HEK293 (cell line): ENCODE measurements at regions not wholly inside any gene's neighbourhood (a gene's known extent, or its start where the extent isn't known, plus 50 kb on each side); places are given as distances from the start of the nearest gene placed in this dataset.

ENCODE experiments used
- CTCF ChIA-PET: fragments of 350-600 bp; formaldehyde crosslinking; extraction: SDS; loops from one replicate; lab custom pipeline; 2021; ENCODE audit warnings: antibody characterized with exemption; lab: Yijun Ruan, JAX
- POLR2A ChIA-PET: fragments of 300-600 bp; formaldehyde crosslinking; extraction: SDS; loops from one replicate; lab custom pipeline; 2020; ENCODE audit warnings: antibody characterized with exemption, inconsistent platforms; lab: Yijun Ruan, JAX
- H3K27ac ChIP-seq: fragments of 200-500 bp; sonication (Bioruptor generic); 2 replicates; pipeline ENCODE4 v1.5.1; 2014; ENCODE audit warnings: low read depth, low read length, control low read depth, inconsistent platforms; ENCODE audit errors: extremely low read depth
- H3K36me3 ChIP-seq, 2 experiments: fragments of 200-500 bp in 1 of 2; sonication (Bioruptor generic) in 1 of 2; 1 replicate in 1 of 2; 2 replicates in 1 of 2; pipeline ENCODE4 v1.5.1; 2014 to 2017; ENCODE audit warnings: inconsistent platforms in 2 of 2, low read length in 2 of 2; ENCODE audit not compliant: control insufficient read depth in 2 of 2, insufficient read depth in 1 of 2
- H3K4me1 ChIP-seq: fragments of 200-500 bp; sonication (Bioruptor generic); 2 replicates; pipeline ENCODE4 v1.5.1; 2014; ENCODE audit warnings: mild to moderate bottlenecking, low read length, inconsistent platforms; ENCODE audit not compliant: control insufficient read depth, insufficient read depth
- H3K4me3 ChIP-seq: 2 replicates; pipeline ENCODE4 v1.5.1; 2011; ENCODE audit warnings: low read depth, mild to moderate bottlenecking, control low read depth, low read length, moderate library complexity
- H3K9me3 ChIP-seq: fragments of 200-500 bp; sonication (Bioruptor generic); 2 replicates; pipeline ENCODE4 v1.5.1; 2014; ENCODE audit warnings: low read depth, low read length, inconsistent platforms; ENCODE audit not compliant: control insufficient read depth, insufficient read depth
- BCL11A ChIP-seq: fragments of 450-650 bp; formaldehyde crosslinking; IDR thresholded peaks from 2 replicates; pipeline ENCODE4 v1.5.1; 2016; ENCODE audit warnings: low read depth, missing biosample characterization, missing genetic modification characterization
- EGR2 ChIP-seq: fragments of 450-650 bp; formaldehyde crosslinking; IDR thresholded peaks from 2 replicates; pipeline ENCODE4 v1.5.1; 2016; ENCODE audit warnings: low read depth, missing biosample characterization, missing genetic modification characterization
- GFI1B ChIP-seq: fragments of 450-650 bp; formaldehyde crosslinking; IDR thresholded peaks from 2 replicates; pipeline ENCODE4 v1.5.1; 2016; ENCODE audit warnings: missing biosample characterization, missing genetic modification characterization
- KLF1 ChIP-seq: fragments of 450-650 bp; formaldehyde crosslinking; IDR thresholded peaks from 2 replicates; pipeline ENCODE4 v1.5.1; 2016; ENCODE audit warnings: missing biosample characterization, missing genetic modification characterization
- OVOL3 ChIP-seq: fragments of 450-650 bp; formaldehyde crosslinking; IDR thresholded peaks from 2 replicates; pipeline ENCODE4 v1.5.1; 2016; ENCODE audit warnings: missing biosample characterization, missing genetic modification characterization
- PRDM6 ChIP-seq: fragments of 450-650 bp; formaldehyde crosslinking; IDR thresholded peaks from 2 replicates; pipeline ENCODE4 v1.5.1; 2017; ENCODE audit warnings: missing biosample characterization, missing genetic modification characterization
- RBAK ChIP-seq: fragments of 450-650 bp; formaldehyde crosslinking; IDR thresholded peaks from 2 replicates; pipeline ENCODE4 v1.5.1; 2016; ENCODE audit warnings: missing biosample characterization, missing genetic modification characterization
- SCRT2 ChIP-seq: fragments of 450-650 bp; formaldehyde crosslinking; IDR thresholded peaks from 2 replicates; pipeline ENCODE4 v1.5.1; 2016; ENCODE audit warnings: missing biosample characterization, missing genetic modification characterization
- SP2 ChIP-seq: fragments of 450-650 bp; formaldehyde crosslinking; IDR thresholded peaks from 2 replicates; pipeline ENCODE4 v1.5.1; 2016; ENCODE audit warnings: missing biosample characterization, missing genetic modification characterization
- WT1 ChIP-seq: fragments of 450-650 bp; formaldehyde crosslinking; IDR thresholded peaks from 2 replicates; pipeline ENCODE4 v1.5.1; 2016; ENCODE audit warnings: missing biosample characterization, missing genetic modification characterization
- ZBTB1 ChIP-seq: fragments of 450-650 bp; formaldehyde crosslinking; IDR thresholded peaks from 2 replicates; pipeline ENCODE4 v1.5.1; 2016; ENCODE audit warnings: missing biosample characterization, missing genetic modification characterization
- ZBTB17 ChIP-seq: fragments of 450-650 bp; formaldehyde crosslinking; IDR thresholded peaks from 2 replicates; pipeline ENCODE4 v1.5.1; 2016; ENCODE audit warnings: missing biosample characterization, missing genetic modification characterization
- ZBTB21 ChIP-seq: fragments of 450-650 bp; formaldehyde crosslinking; IDR thresholded peaks from 2 replicates; pipeline ENCODE4 v1.5.1; 2017; ENCODE audit warnings: missing biosample characterization, missing genetic modification characterization
- ZFHX2 ChIP-seq: fragments of 450-650 bp; formaldehyde crosslinking; conservative IDR thresholded peaks from 2 replicates; pipeline ENCODE4 v1.5.1; 2016; ENCODE audit warnings: missing biosample characterization, missing genetic modification characterization
- ZIC2 ChIP-seq: fragments of 450-650 bp; formaldehyde crosslinking; IDR thresholded peaks from 2 replicates; pipeline ENCODE4 v1.5.1; 2016; ENCODE audit warnings: missing biosample characterization, missing genetic modification characterization
- ZNF16 ChIP-seq: fragments of 450-650 bp; formaldehyde crosslinking; IDR thresholded peaks from 2 replicates; pipeline ENCODE4 v1.5.1; 2016; ENCODE audit warnings: low read depth, missing biosample characterization, missing genetic modification characterization
- ZNF2 ChIP-seq: fragments of 450-650 bp; formaldehyde crosslinking; IDR thresholded peaks from 2 replicates; pipeline ENCODE4 v1.5.1; 2016; ENCODE audit warnings: missing biosample characterization, missing genetic modification characterization
- ZNF324 ChIP-seq: fragments of 450-650 bp; formaldehyde crosslinking; IDR thresholded peaks from 2 replicates; pipeline ENCODE4 v1.5.1; 2016; ENCODE audit warnings: missing biosample characterization, missing genetic modification characterization
- ZNF366 ChIP-seq: fragments of 450-650 bp; formaldehyde crosslinking; conservative IDR thresholded peaks from 2 replicates; pipeline ENCODE4 v1.5.1; 2016; ENCODE audit warnings: missing biosample characterization, missing genetic modification characterization
- ZNF48 ChIP-seq: fragments of 450-650 bp; formaldehyde crosslinking; IDR thresholded peaks from 2 replicates; pipeline ENCODE4 v1.5.1; 2016; ENCODE audit warnings: missing biosample characterization, missing genetic modification characterization
- ZNF600 ChIP-seq: fragments of 450-650 bp; formaldehyde crosslinking; IDR thresholded peaks from 2 replicates; pipeline ENCODE4 v1.5.1; 2016; ENCODE audit warnings: missing biosample characterization, missing genetic modification characterization
- ZNF629 ChIP-seq: fragments of 450-650 bp; formaldehyde crosslinking; IDR thresholded peaks from 2 replicates; pipeline ENCODE4 v1.5.1; 2017; ENCODE audit warnings: missing biosample characterization, missing genetic modification characterization
- ZNF776 ChIP-seq: fragments of 450-650 bp; formaldehyde crosslinking; IDR thresholded peaks from 2 replicates; pipeline ENCODE4 v1.5.0; 2017; ENCODE audit warnings: missing biosample characterization, missing genetic modification characterization, borderline replicate concordance
- ZSCAN30 ChIP-seq: fragments of 450-650 bp; IDR thresholded peaks from 2 replicates; pipeline ENCODE4 v1.5.1; 2018; ENCODE audit warnings: missing biosample characterization, mild to moderate bottlenecking, missing genetic modification characterization, moderate library complexity
- TF ChIP-seq, protein P1 (sequence below): fragments of 450-650 bp; formaldehyde crosslinking; IDR thresholded peaks from 2 replicates; pipeline ENCODE4 v1.5.1; 2016; ENCODE audit warnings: missing biosample characterization, missing genetic modification characterization, borderline replicate concordance
- TF ChIP-seq, protein P2 (sequence below): fragments of 450-650 bp; formaldehyde crosslinking; IDR thresholded peaks from 2 replicates; pipeline ENCODE4 v1.5.1; 2016; ENCODE audit warnings: missing biosample characterization, missing genetic modification characterization
- TF ChIP-seq, protein P3 (sequence below): fragments of 450-650 bp; formaldehyde crosslinking; IDR thresholded peaks from 2 replicates; pipeline ENCODE4 v1.5.1; 2016; ENCODE audit warnings: missing biosample characterization, missing genetic modification characterization

- Histone ChIP-seq H3K4me1 (0 out of 2 replicates have a peak, but pooled peaks cover 7% of the 10 kb centered on the region), H3K4me3 (0 out of 2 replicates have a peak overlapping the region, but pooled peaks have one; percentile 5), H3K36me3 (no peaks in the 10 kb centered on the region), H3K9me3 (no peaks in the 10 kb centered on the region), H3K27ac (no peak overlapping the region; the same call in 1 of the 2 replicates)
- CTCF ChIA-PET: interaction anchor here (1.1 kb wide), 1 partner anchor 138 kb away, joined by 3 read pairs; no protein-coding TSS in a partner anchor
- peak; percentile 68 for TF ChIP-seq KLF1 (tag by site-specific recombination)
- no peak for TF ChIP-seq ZNF48 (tag by site-specific recombination)
- 0 out of 2 replicates have a peak, but pooled peaks have one; percentile 15 for TF ChIP-seq ZFHX2 (tag by site-specific recombination)
- POLR2A ChIA-PET: no interaction called here
Measured at GRCh38 chr2:207334624-207335371, 169.1 kb upstream of the KLF7 start.

DNA sequence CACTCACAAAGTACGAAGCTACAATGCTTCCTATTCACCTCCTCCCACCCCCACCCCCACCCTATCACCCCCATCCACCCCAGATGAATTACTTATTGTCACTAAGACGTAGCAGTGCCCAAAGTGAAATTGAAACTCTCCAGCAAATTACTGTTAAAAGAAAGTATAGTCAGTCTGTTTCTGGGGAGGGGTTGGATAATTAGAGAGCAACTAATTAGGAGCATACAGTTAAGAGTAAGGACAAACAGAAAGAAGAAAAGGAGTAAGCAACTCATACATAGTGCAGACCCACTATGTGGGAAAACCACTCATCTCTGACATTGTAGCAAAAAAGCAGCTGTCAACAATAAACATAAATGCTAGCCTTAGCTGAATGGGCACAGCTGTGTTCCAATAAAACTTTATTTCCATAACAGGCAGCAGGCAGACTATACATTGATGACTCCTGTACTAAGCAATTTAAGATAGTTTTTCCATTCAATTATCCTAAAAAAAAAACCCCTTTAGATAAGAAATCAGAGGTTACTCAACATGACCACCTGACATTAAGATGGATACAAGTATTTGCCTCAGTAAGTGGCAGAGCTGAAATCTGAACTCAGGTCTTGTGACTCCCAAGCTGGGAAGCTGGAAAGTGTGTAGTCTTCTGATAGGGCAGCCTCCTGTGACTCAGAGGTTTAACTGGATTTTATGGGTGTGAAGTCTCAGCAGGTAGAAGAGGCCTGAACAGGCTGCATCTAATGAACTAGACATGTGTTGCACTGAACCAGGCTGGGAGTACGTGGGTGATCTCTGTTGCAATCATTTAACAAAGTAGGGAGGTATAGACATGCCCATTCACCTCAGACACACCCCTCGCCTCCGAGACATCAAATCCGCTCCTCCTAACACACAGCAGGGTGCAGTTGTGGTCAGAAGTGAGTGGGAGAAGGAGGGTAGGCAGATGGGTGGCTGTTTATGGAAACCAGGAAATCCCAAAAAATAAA, 171.8 kb upstream of the KLF7 start:
- Histone ChIP-seq H3K27ac (no peak overlapping the region), H3K4me3 (no peak overlapping the region), H3K9me3 (no peaks in the 10 kb centered on the region), H3K4me1 (0 out of 2 replicates have a peak, but pooled peaks cover 7% of the 10 kb centered on the region), H3K36me3 (no peaks in the 10 kb centered on the region)
- ChIA-PET POLR2A (interaction anchor here (1.9 kb wide), 1 partner anchor 171 kb away, joined by 5 read pairs; the partner anchor contains the start of gene KLF7), CTCF (interaction anchor here (0.6 to 1.3 kb wide), 3 partner anchors 16 to 256 kb away, joined by 3 to 4 read pairs (median 3); no protein-coding TSS in a partner anchor)
- TF ChIP-seq ZNF600 (tag by site-specific recombination) (peak; percentile 73), ZBTB1 (no peak), ZIC2 (tag by site-specific recombination) (peak; percentile 87), ZNF629 (tag by site-specific recombination) (peak; percentile 68; the same call in 1 of the 2 replicates), ZNF776 (tag by site-specific recombination) (no peak), ZBTB21 (tag by site-specific recombination) (peak; percentile 60), ZSCAN30 (no peak), ZNF366 (peak; percentile 92), PRDM6 (peak; percentile 83), SP2 (tag by site-specific recombination) (peak; percentile 41; the same call in 1 of the 2 replicates), SCRT2 (tag by site-specific recombination) (peak; percentile 98), BCL11A (tag by site-specific recombination) (0 out of 2 replicates have a peak, but pooled peaks have one; percentile 25), ZNF16 (tag by site-specific recombination) (no peak), WT1 (peak; percentile 96), EGR2 (tag by site-specific recombination) (peak; percentile 91), ZNF2 (tag by site-specific recombination) (peak; percentile 68), OVOL3 (no peak), RBAK (tag by site-specific recombination) (no peak), ZBTB17 (tag by site-specific recombination) (peak; percentile 87), ZNF324 (tag by site-specific recombination) (peak; percentile 47; the same call in 1 of the 2 replicates), GFI1B (peak; percentile 56; the same call in 1 of the 2 replicates)
- TF ChIP-seq, protein P1, sequence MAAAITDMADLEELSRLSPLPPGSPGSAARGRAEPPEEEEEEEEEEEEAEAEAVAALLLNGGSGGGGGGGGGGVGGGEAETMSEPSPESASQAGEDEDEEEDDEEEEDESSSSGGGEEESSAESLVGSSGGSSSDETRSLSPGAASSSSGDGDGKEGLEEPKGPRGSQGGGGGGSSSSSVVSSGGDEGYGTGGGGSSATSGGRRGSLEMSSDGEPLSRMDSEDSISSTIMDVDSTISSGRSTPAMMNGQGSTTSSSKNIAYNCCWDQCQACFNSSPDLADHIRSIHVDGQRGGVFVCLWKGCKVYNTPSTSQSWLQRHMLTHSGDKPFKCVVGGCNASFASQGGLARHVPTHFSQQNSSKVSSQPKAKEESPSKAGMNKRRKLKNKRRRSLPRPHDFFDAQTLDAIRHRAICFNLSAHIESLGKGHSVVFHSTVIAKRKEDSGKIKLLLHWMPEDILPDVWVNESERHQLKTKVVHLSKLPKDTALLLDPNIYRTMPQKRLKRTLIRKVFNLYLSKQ (tag by site-specific recombination): no peak
- TF ChIP-seq, protein P2, sequence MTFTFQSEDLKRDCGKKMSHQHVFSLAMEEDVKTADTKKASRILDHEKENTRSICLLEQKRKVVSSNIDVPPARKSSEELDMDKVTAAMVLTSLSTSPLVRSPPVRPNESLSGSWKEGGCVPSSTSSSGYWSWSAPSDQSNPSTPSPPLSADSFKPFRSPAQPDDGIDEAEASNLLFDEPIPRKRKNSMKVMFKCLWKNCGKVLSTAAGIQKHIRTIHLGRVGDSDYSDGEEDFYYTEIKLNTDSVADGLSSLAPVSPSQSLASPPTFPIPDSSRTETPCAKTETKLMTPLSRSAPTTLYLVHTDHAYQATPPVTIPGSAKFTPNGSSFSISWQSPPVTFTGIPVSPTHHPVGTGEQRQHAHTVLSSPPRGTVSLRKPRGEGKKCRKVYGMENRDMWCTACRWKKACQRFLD (tag by site-specific recombination): no peak
- TF ChIP-seq, protein P3, sequence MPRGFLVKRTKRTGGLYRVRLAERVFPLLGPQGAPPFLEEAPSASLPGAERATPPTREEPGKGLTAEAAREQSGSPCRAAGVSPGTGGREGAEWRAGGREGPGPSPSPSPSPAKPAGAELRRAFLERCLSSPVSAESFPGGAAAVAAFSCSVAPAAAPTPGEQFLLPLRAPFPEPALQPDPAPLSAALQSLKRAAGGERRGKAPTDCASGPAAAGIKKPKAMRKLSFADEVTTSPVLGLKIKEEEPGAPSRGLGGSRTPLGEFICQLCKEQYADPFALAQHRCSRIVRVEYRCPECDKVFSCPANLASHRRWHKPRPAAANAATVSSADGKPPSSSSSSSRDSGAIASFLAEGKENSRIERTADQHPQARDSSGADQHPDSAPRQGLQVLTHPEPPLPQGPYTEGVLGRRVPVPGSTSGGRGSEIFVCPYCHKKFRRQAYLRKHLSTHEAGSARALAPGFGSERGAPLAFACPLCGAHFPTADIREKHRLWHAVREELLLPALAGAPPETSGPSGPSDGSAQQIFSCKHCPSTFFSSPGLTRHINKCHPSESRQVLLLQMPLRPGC (tag by site-specific recombination): 0 out of 2 replicates have a peak, but pooled peaks have one; percentile 46
